Heart left ventricle (tissue), 16 donors: ENCODE measurements at regions not wholly inside any gene's neighbourhood (a gene's known extent, or its start where the extent isn't known, plus 50 kb on each side); places are given as distances from the start of the nearest gene placed in this dataset.

Experiments used
- ATAC-seq, 4 donors: fragments of 200-7000 bp; cut with Tn5 transposase; one replicate each; pipeline ENCODE4 v1.9.1; 2020 to 2022; ENCODE audit warnings: moderate library complexity in 4 of 4, mild to moderate bottlenecking in 3 of 4, moderate number of reproducible peaks in 1 of 4
- DNase-seq, 5 donors: peaks; one replicate each; pipeline ENCODE4 v3.0.0-alpha.2; 2020
- H3K27ac ChIP-seq, 12 donors: fragments of 200-600 bp; sonication (generic) in 4 of 12; one replicate each; pipeline versions ENCODE4 v1.5.0 to v1.8.0; 2016 to 2022; ENCODE audit warnings: mild to moderate bottlenecking in 2 of 12
- H3K27me3 ChIP-seq, 9 donors: fragments of 200-600 bp; sonication (generic) in 2 of 9; one replicate each; pipeline versions ENCODE4 v1.5.1 to v1.8.0; 2016 to 2022; ENCODE audit warnings: mild to moderate bottlenecking in 3 of 9
- H3K36me3 ChIP-seq, 9 donors: fragments of 200-600 bp; sonication (generic) in 2 of 9; one replicate each; pipeline versions ENCODE4 v1.5.0 to v1.8.0; 2018 to 2022; ENCODE audit warnings: mild to moderate bottlenecking in 2 of 9
- H3K4me1 ChIP-seq, 12 donors: fragments of 200-600 bp; sonication (generic) in 4 of 12; one replicate each; pipeline versions ENCODE4 v1.5.0 to v1.8.0; 2016 to 2022; ENCODE audit warnings: mild to moderate bottlenecking in 3 of 12
- H3K4me3 ChIP-seq, 12 donors: fragments of 200-600 bp; sonication (generic) in 4 of 12; one replicate each; pipeline versions ENCODE4 v1.5.0 to v1.8.0; 2017 to 2022; ENCODE audit warnings: mild to moderate bottlenecking in 9 of 12, moderate library complexity in 4 of 12
- H3K9me3 ChIP-seq, 12 donors: fragments of 200-600 bp; sonication (generic) in 4 of 12; one replicate each; pipeline versions ENCODE4 v1.5.0 to v1.8.0; 2016 to 2022; ENCODE audit warnings: mild to moderate bottlenecking in 1 of 12
- CTCF ChIP-seq, 12 donors: fragments of 200-600 bp; sonication (generic) in 4 of 12; IDR thresholded peaks; one replicate each; pipeline versions ENCODE4 v1.5.0 to v1.8.0; 2018 to 2022; ENCODE audit warnings: antibody characterized with exemption in 12 of 12, mild to moderate bottlenecking in 5 of 12
- POLR2A ChIP-seq, 2 donors: fragments of 450-650 bp; IDR thresholded peaks; one replicate each; pipeline ENCODE4 v1.6.1; 2017; ENCODE audit warnings: antibody characterized with exemption in 2 of 2, mild to moderate bottlenecking in 2 of 2, moderate library complexity in 2 of 2
- WGBS, 4 donors: extraction: QIAGEN DNeasy Blood & Tissue Kit in 2 of 4; methylation state at CpG; one replicate each; pipeline versions ENCODE4 v1.1.5 to v1.1.7; 2013 to 2018; 5-methylcytosine and 5-hydroxymethylcytosine counted together
- intact Hi-C, 10 donors: fragments of 100-400 bp; cut with DNase I; formaldehyde crosslinking; loops; one replicate each; pipeline versions ENCODE4 v1.11.1 to v1.14.2; 2022
- donor health status: ischemic (EF 13 %, LVEDD 7.1; RV severe dilation, severe dysfunction).
- donor health status: healthy with polysubstance abuse.
- donor health status: DM: no; HTN: yes; CAD: no.
- donor health status: DM: no; HTN: no; CAD: no.
- donor health status: ischemic (EF 25% LVEDD 6.9; RV normal size, moderate dysfunction).
- donor health status: ischemic (EF 25% LVEDD 5.7; RV mildly dilated, moderate dysfunction).
- donor health status: healthy.
- donor health status: DM: yes; HTN: yes; CAD: no.
- donor health status: ischemic (EF 35%, LVEDD 5.7; RV mildly dilated, moderate dysfunction).
- donor health status: nonischemic (EF 11% LVEDD 7.7; RV severe dilation, severe dysfunction).
- donor health status: DM: yes; HTN: yes; CAD: no.
- donor health status: PGD.
- donor health status: ischemic (EF 29% LVEDD 5.4; RV normal size, mild dysfunction).
- donor health status: nonischemic (EF 23%, LVEDD 6.1; RV moderate dilation, normal function).

GRCh38 chr6:43838276-43839036, 68.4 kb downstream of the VEGFA start:
- peak; percentile 17 to 76 (median 61) for DNase-seq
- H3K4me1 ChIP-seq = peaks cover 0 to 19% (median 2%) of the 10 kb centered on the region in 12 donors
- intact Hi-C loops = loop anchor here in 6 of 10 donors (1.0 to 10.0 kb wide), 8 partner anchors 61 to 174 kb away; partner anchors contain the start of gene VEGFA (in 1 of the 6)
- H3K4me3 ChIP-seq = no peak overlapping the region
- H3K27ac ChIP-seq = peak overlapping the region in 5 of 12 donors; percentile 14 to 63 (median 36)
- no peaks in the 10 kb centered on the region for H3K27me3 ChIP-seq
- no peaks in the 10 kb centered on the region for H3K9me3 ChIP-seq
- H3K36me3 ChIP-seq = no peaks in the 10 kb centered on the region
- 69 to 75% (median 71%) methylated on average over 8 to 9 of the region's 9 CpGs for WGBS, 4 donors
- peak; percentile 39 to 87 (median 80) for ATAC-seq
- TF ChIP-seq POLR2A (IDR thresholded peaks at IDR 0.05) (no peak), CTCF (IDR thresholded peaks at IDR 0.05) (peak in 11 of 12 donors; percentile 36 to 65 (median 47))

- WGBS, 4 donors = 0 to 21% (median 0%) methylated on average over 1 to 2 of the region's 2 CpGs
- Histone ChIP-seq H3K4me3 (no peak overlapping the region), H3K36me3 (no peaks in the 10 kb centered on the region), H3K9me3 (no peaks in the 10 kb centered on the region), H3K27me3 (no peaks in the 10 kb centered on the region), H3K27ac (no peak overlapping the region), H3K4me1 (peaks cover 0 to 16% (median 2%) of the 10 kb centered on the region in 12 donors)
- no peak for TF ChIP-seq POLR2A (IDR thresholded peaks at IDR 0.05)
- TF ChIP-seq CTCF (IDR thresholded peaks at IDR 0.05) = no peak
- intact Hi-C loops = loop anchor here in 4 of 10 donors (5.0 to 10.0 kb wide), 6 partner anchors 60 to 173 kb away; partner anchors contain the start of gene VEGFA (in 1 of the 4)
- no peak for ATAC-seq
- no peak for DNase-seq
Observed at GRCh38 chr6:43837507-43837906, 67.5 kb downstream of the VEGFA start.

GRCh38 chr6:43836507-43837240, 66.7 kb downstream of the VEGFA start:
- Histone ChIP-seq H3K4me1 (peaks cover 0 to 16% (median 2%) of the 10 kb centered on the region in 12 donors), H3K27me3 (no peaks in the 10 kb centered on the region), H3K9me3 (no peaks in the 10 kb centered on the region), H3K4me3 (no peak overlapping the region), H3K36me3 (no peaks in the 10 kb centered on the region), H3K27ac (no peak overlapping the region)
- ATAC-seq (no peak), DNase-seq (no peak)
- WGBS, 4 donors = 83 to 85% (median 84%) methylated on average over 7 of the region's 7 CpGs
- no peak for TF ChIP-seq POLR2A (IDR thresholded peaks at IDR 0.05)
- TF ChIP-seq CTCF (IDR thresholded peaks at IDR 0.05) = no peak
- intact Hi-C loops = loop anchor here in 4 of 10 donors (5.0 to 10.0 kb wide), 6 partner anchors 59 to 172 kb away; partner anchors contain the start of gene VEGFA (in 1 of the 4)
